Vagina (tissue), 2 donors: ENCODE measurements at regions not wholly inside any gene's neighbourhood (a gene's known extent, or its start where the extent isn't known, plus 50 kb on each side); places are given as distances from the start of the nearest gene placed in this dataset.

Experiments used
- DNase-seq, 2 donors: peaks; one replicate each; pipeline ENCODE4 v3.0.0-alpha.2; 2017; ENCODE audit errors: extremely low spot score in 2 of 2
- H3K27ac ChIP-seq: fragments of 200-600 bp; sonication (generic); one replicate; pipeline ENCODE4 v1.5.1; 2019
- H3K27me3 ChIP-seq: fragments of 200-600 bp; sonication (generic); one replicate; pipeline ENCODE4 v1.5.1; 2019
- H3K36me3 ChIP-seq, 2 donors: fragments of 200-600 bp; sonication (generic); one replicate each; pipeline ENCODE4 v1.5.1; 2017 to 2019
- H3K4me1 ChIP-seq: fragments of 200-600 bp; sonication (generic); one replicate; pipeline ENCODE4 v1.5.1; 2019
- H3K4me3 ChIP-seq, 2 donors: fragments of 200-600 bp; sonication (generic); 1 replicate in 1 of 2; 2 replicates in 1 of 2; pipeline ENCODE4 v1.5.1; 2016 to 2019
- H3K9me3 ChIP-seq: fragments of 200-600 bp; sonication (generic); one replicate; pipeline ENCODE4 v1.5.1; 2019
- POLR2A ChIP-seq, 2 donors: fragments of 450-650 bp; IDR thresholded peaks; one replicate each; pipeline ENCODE4 v1.6.1; 2017; ENCODE audit warnings: antibody characterized with exemption in 2 of 2, mild to moderate bottlenecking in 2 of 2, moderate library complexity in 2 of 2
- POLR2AphosphoS5 ChIP-seq, 2 donors: sonication (generic); formaldehyde crosslinking; IDR thresholded peaks; one replicate each; pipeline ENCODE4 v1.9.0; 2017; ENCODE audit warnings: antibody characterized with exemption in 2 of 2, mild to moderate bottlenecking in 2 of 2, low read depth in 1 of 2; ENCODE audit not compliant: insufficient read depth in 1 of 2
- intact Hi-C: fragments of 100-400 bp; cut with DNase I; formaldehyde crosslinking; loops from one replicate; pipeline ENCODE4 v1.15.1; 2023
- TF ChIP-seq, protein P1 (sequence below), 3 experiments: fragments of 450-650 bp in 2 of 3; fragments of 200-600 bp in 1 of 3; sonication (generic) in 1 of 3; IDR thresholded peaks; one replicate each; pipeline ENCODE4 v1.5.1; 2017 to 2019; ENCODE audit warnings: antibody characterized with exemption in 3 of 3, mild to moderate bottlenecking in 2 of 3, moderate library complexity in 2 of 3

DNA sequence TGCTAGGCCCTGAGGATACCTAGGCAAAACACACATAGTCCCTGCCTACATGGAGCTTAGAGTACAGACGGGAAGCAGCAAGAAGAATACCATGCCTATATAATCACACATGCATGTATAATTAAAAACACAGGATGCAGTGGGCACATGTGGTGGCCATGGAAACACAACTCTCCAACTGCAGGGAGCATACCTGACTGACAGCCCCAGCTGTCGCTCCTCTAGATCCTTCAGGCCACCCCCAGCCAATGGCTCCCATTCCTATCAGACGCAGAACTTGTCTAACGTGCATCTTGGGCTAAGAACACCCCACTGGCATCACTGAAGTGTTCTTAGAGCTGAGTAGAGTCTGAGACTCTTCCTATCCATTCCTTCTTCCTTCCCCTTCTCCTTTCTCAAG, 125.5 kb upstream of the FRMD4B start:
- Histone ChIP-seq H3K9me3 (no peaks in the 10 kb centered on the region), H3K4me3 (no peak overlapping the region), H3K27me3 (no peaks in the 10 kb centered on the region), H3K36me3 (no peaks in the 10 kb centered on the region), H3K27ac (no peak overlapping the region), H3K4me1 (no peaks in the 10 kb centered on the region)
- DNase-seq, result no peak
- TF ChIP-seq POLR2A (IDR thresholded peaks at IDR 0.05), result no peak
- TF ChIP-seq POLR2AphosphoS5 (IDR thresholded peaks at IDR 0.05; ENCODE audit: insufficient read depth in 1 of 2, low read depth in 1 of 2), result no peak
- TF ChIP-seq, protein P1, sequence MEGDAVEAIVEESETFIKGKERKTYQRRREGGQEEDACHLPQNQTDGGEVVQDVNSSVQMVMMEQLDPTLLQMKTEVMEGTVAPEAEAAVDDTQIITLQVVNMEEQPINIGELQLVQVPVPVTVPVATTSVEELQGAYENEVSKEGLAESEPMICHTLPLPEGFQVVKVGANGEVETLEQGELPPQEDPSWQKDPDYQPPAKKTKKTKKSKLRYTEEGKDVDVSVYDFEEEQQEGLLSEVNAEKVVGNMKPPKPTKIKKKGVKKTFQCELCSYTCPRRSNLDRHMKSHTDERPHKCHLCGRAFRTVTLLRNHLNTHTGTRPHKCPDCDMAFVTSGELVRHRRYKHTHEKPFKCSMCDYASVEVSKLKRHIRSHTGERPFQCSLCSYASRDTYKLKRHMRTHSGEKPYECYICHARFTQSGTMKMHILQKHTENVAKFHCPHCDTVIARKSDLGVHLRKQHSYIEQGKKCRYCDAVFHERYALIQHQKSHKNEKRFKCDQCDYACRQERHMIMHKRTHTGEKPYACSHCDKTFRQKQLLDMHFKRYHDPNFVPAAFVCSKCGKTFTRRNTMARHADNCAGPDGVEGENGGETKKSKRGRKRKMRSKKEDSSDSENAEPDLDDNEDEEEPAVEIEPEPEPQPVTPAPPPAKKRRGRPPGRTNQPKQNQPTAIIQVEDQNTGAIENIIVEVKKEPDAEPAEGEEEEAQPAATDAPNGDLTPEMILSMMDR (IDR thresholded peaks at IDR 0.05), result no peak
- intact Hi-C loops, result no loop called here

DNA sequence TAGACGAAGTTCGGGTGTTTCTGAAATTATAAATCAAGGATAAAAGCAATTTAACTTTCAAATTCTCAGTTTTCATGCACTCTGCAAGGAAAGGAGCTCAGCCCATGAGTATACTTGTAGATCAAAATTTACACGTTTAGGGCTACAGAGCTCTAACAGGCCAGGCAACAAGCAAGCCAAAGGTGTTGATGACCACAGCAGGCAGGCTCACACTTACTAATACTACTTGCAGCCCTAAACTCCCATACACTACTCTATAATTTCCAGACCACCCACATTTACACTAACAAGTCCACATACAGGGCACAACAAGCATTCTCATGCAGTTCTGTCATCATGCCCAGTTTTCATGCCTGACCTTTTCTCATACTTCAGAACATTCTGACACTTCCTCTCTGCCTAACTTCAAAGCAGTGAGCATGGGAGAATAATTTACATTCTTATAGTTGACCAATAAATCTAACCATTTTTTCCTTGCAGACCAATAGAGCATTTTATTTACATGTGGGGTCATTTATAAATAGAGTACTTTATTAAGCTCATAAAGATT, 124.7 kb upstream of the FRMD4B start:
- Histone ChIP-seq H3K4me3 (no peak overlapping the region), H3K9me3 (no peaks in the 10 kb centered on the region), H3K27ac (no peak overlapping the region), H3K4me1 (no peaks in the 10 kb centered on the region), H3K27me3 (no peaks in the 10 kb centered on the region), H3K36me3 (no peaks in the 10 kb centered on the region)
- no peak for DNase-seq
- TF ChIP-seq POLR2AphosphoS5 (IDR thresholded peaks at IDR 0.05; ENCODE audit: insufficient read depth in 1 of 2, low read depth in 1 of 2) (no peak), POLR2A (IDR thresholded peaks at IDR 0.05) (no peak)
- TF ChIP-seq, protein P1 (IDR thresholded peaks at IDR 0.05), result no peak
- intact Hi-C loops, result no loop called here

DNA sequence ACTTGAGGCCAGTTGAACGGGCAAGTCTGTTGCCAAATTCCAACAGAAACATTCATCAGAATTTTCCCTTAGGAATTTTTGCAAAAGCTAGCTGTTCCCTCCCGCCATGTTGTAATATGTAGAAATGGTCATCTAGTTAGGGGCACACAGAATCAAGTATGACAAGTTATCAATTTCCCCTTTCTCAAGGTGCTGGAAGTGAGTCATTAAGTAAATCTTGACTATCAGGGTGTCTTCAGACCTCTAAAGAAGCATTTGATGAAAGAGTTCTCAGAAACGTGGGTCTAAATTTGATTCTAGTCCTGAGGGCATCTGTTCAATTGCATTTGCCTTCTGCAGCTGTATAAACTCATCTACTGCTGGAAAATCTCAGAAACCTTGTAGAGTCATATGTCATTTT, 123.4 kb upstream of the FRMD4B start:
- DNase-seq, result no peak
- Histone ChIP-seq H3K9me3 (no peaks in the 10 kb centered on the region), H3K36me3 (no peaks in the 10 kb centered on the region), H3K4me1 (no peaks in the 10 kb centered on the region), H3K4me3 (no peak overlapping the region), H3K27ac (no peak overlapping the region), H3K27me3 (no peaks in the 10 kb centered on the region)
- intact Hi-C loops, result no loop called here
- TF ChIP-seq, protein P1 (IDR thresholded peaks at IDR 0.05), result no peak
- no peak for TF ChIP-seq POLR2AphosphoS5 (IDR thresholded peaks at IDR 0.05; ENCODE audit: insufficient read depth in 1 of 2, low read depth in 1 of 2)
- TF ChIP-seq POLR2A (IDR thresholded peaks at IDR 0.05), result no peak

DNA sequence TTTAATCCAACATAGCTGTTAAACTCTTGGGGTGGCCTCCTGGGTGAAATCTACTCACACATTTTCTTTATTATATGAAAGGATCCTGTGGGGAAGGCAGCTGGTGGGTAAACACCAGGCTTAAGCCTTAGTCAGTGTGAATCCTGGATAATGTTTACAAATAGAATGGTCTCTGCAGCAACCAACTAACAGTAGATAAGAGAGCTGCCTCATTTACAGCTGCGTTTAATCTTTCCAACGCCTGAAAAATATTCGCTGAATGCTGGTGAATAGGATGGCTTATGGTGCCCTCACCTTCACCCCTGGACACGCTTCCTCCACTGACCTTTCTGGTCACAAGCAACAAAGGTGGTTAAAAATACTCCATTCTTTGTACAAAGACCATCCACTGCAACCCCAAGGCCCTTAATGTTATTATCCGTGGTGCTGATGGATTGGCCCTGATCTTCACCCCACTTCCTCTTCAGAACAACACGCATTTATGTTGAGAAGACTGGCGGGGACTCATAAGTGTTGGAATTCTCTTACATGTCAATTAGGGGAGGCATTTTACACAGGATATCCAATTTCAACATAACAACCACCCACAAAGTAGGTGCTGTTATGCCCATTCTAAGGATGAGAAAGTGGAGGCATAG, 120.0 kb upstream of the FRMD4B start:
- TF ChIP-seq, protein P1 (IDR thresholded peaks at IDR 0.05), result no peak
- TF ChIP-seq POLR2A (IDR thresholded peaks at IDR 0.05) (no peak), POLR2AphosphoS5 (IDR thresholded peaks at IDR 0.05; ENCODE audit: insufficient read depth in 1 of 2, low read depth in 1 of 2) (no peak)
- Histone ChIP-seq H3K4me3 (no peak overlapping the region), H3K4me1 (no peaks in the 10 kb centered on the region), H3K9me3 (no peaks in the 10 kb centered on the region), H3K36me3 (no peaks in the 10 kb centered on the region), H3K27ac (no peak overlapping the region), H3K27me3 (no peaks in the 10 kb centered on the region)
- no peak for DNase-seq
- intact Hi-C loops, result no loop called here

DNA sequence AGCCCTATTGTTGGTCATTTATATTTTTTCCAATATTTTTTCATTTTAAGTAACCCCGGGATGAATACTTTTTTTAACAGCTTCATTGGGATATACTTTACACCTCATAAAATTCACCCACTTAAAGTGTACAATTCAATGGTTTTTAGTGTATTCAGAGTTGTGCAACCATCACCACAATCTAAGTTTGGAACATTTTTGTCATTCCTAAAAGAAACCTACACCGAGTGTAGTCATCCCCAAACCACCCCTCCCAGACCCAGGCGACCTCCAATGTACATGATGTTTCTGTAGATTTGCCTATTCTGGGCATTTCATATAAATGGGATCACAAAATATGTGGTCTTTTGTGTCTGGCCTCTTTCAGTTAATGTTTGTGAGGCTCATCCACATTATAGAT, 118.3 kb upstream of the FRMD4B start:
- intact Hi-C loops, result no loop called here

More for the DNA sequence above, 118.3 kb upstream of the FRMD4B start:
- no peak for TF ChIP-seq POLR2AphosphoS5 (IDR thresholded peaks at IDR 0.05; ENCODE audit: insufficient read depth in 1 of 2, low read depth in 1 of 2)
- TF ChIP-seq, protein P1 (IDR thresholded peaks at IDR 0.05), result no peak
- TF ChIP-seq POLR2A (IDR thresholded peaks at IDR 0.05), result no peak
- Histone ChIP-seq H3K36me3 (no peaks in the 10 kb centered on the region), H3K4me3 (no peak overlapping the region), H3K4me1 (no peaks in the 10 kb centered on the region), H3K9me3 (no peaks in the 10 kb centered on the region), H3K27ac (no peak overlapping the region), H3K27me3 (no peaks in the 10 kb centered on the region)
- no peak for DNase-seq
